SK-N-SH treated with all-trans-retinoic acid at 6 μM for 48 hours (cell line): ENCODE measurements at regions not wholly inside any gene's neighbourhood (a gene's known extent, or its start where the extent isn't known, plus 50 kb on each side); places are given as distances from the start of the nearest gene placed in this dataset.

Source experiments
- ATAC-seq: fragments of 200-7000 bp; cut with Tn5 transposase; 3 replicates; pipeline ENCODE4 v1.9.1; 2020; ENCODE audit warnings: mild to moderate bottlenecking, moderate library complexity
- ARNTL ChIP-seq: fragments of 450-650 bp; formaldehyde crosslinking; IDR thresholded peaks from 2 replicates; pipeline ENCODE4 v1.5.0; 2020; ENCODE audit warnings: low read depth, mild to moderate bottlenecking, moderate library complexity, borderline replicate concordance
- BACH2 ChIP-seq: fragments of 250-450 bp; sonication (Bioruptor Pico); IDR thresholded peaks from 2 replicates; pipeline ENCODE4 v1.9.0; 2021; ENCODE audit warnings: mild to moderate bottlenecking, borderline replicate concordance
- CSDC2 ChIP-seq: fragments of 250-450 bp; sonication (Bioruptor Pico); IDR thresholded peaks from 2 replicates; pipeline ENCODE4 v1.5.0; 2020; ENCODE audit warnings: mild to moderate bottlenecking, moderate library complexity
- ESRRG ChIP-seq: fragments of 250-450 bp; sonication (Bioruptor Pico); IDR thresholded peaks from 2 replicates; pipeline ENCODE4 v1.6.1; 2021; ENCODE audit warnings: mild to moderate bottlenecking
- GLIS3 ChIP-seq: fragments of 250-450 bp; sonication (Bioruptor Pico); IDR thresholded peaks from 2 replicates; pipeline ENCODE4 v1.5.0; 2020; ENCODE audit warnings: mild to moderate bottlenecking, moderate library complexity
- ISL1 ChIP-seq: fragments of 250-450 bp; sonication (Bioruptor Pico); IDR thresholded peaks from 2 replicates; pipeline ENCODE4 v2.1.2; 2022; ENCODE audit warnings: mild to moderate bottlenecking, moderate library complexity
- OSR1 ChIP-seq: fragments of 250-450 bp; sonication (Bioruptor Pico); IDR thresholded peaks from 2 replicates; pipeline ENCODE4 v1.8.0; 2022; ENCODE audit warnings: moderate library complexity, mild to moderate bottlenecking, inconsistent platforms
- PPARA ChIP-seq: fragments of 250-450 bp; sonication (Bioruptor Pico); IDR thresholded peaks from 2 replicates; pipeline ENCODE4 v1.5.0; 2020; ENCODE audit warnings: mild to moderate bottlenecking, borderline replicate concordance
- RARB ChIP-seq: fragments of 250-450 bp; sonication (Bioruptor Pico); IDR thresholded peaks from 2 replicates; pipeline ENCODE4 v1.8.0; 2021; ENCODE audit warnings: mild to moderate bottlenecking, moderate library complexity
- SNAI2 ChIP-seq: fragments of 250-450 bp; sonication (Bioruptor Pico); IDR thresholded peaks from 2 replicates; pipeline ENCODE4 v1.5.0; 2020; ENCODE audit warnings: mild to moderate bottlenecking, moderate library complexity
- TCF4 ChIP-seq: fragments of 250-450 bp; sonication (Bioruptor Pico); IDR thresholded peaks from 2 replicates; pipeline ENCODE4 v1.8.0; 2021; ENCODE audit warnings: mild to moderate bottlenecking, moderate library complexity, borderline replicate concordance
- TOX ChIP-seq: fragments of 250-450 bp; sonication (Bioruptor Pico); IDR thresholded peaks from 2 replicates; pipeline ENCODE4 v1.8.0; 2021; ENCODE audit warnings: mild to moderate bottlenecking, moderate library complexity, borderline replicate concordance
- ZFP3 ChIP-seq: fragments of 250-450 bp; sonication (Bioruptor Pico); IDR thresholded peaks from 2 replicates; pipeline ENCODE4 v1.5.0; 2020; ENCODE audit warnings: mild to moderate bottlenecking, moderate library complexity
- ZFP30 ChIP-seq: fragments of 450-650 bp; formaldehyde crosslinking; IDR thresholded peaks from 2 replicates; pipeline ENCODE4 v1.5.0; 2022; ENCODE audit warnings: mild to moderate bottlenecking, moderate library complexity
- ZNF70 ChIP-seq: fragments of 450-650 bp; formaldehyde crosslinking; IDR thresholded peaks from 2 replicates; pipeline ENCODE4 v1.5.0; 2020; ENCODE audit warnings: mild to moderate bottlenecking, moderate library complexity
- ZNF8 ChIP-seq: fragments of 450-650 bp; formaldehyde crosslinking; IDR thresholded peaks from 2 replicates; pipeline ENCODE4 v1.5.0; 2020; ENCODE audit warnings: mild to moderate bottlenecking, moderate library complexity
- TF ChIP-seq, protein P1 (sequence below): fragments of 250-450 bp; sonication (Bioruptor Pico); IDR thresholded peaks from 2 replicates; pipeline ENCODE4 v1.5.0; 2020; ENCODE audit warnings: mild to moderate bottlenecking, moderate library complexity
- TF ChIP-seq, protein P2 (sequence below): fragments of 250-450 bp; sonication (Bioruptor Pico); IDR thresholded peaks from 2 replicates; pipeline ENCODE4 v1.5.1; 2020; ENCODE audit warnings: low read depth, mild to moderate bottlenecking, moderate library complexity
- TF ChIP-seq, protein P3 (sequence below): fragments of 250-450 bp; sonication (Bioruptor Pico); IDR thresholded peaks from 2 replicates; pipeline ENCODE4 v1.8.0; 2021; ENCODE audit warnings: low read depth, mild to moderate bottlenecking, moderate library complexity, borderline replicate concordance
- TF ChIP-seq, protein P4 (sequence below): fragments of 250-450 bp; sonication (Bioruptor Pico); IDR thresholded peaks from 2 replicates; pipeline ENCODE4 v1.8.0; 2020; ENCODE audit warnings: mild to moderate bottlenecking, moderate library complexity, borderline replicate concordance
- TF ChIP-seq, protein P5 (sequence below): fragments of 250-450 bp; sonication (Bioruptor Pico); IDR thresholded peaks from 2 replicates; pipeline ENCODE4 v1.5.1; 2021; ENCODE audit warnings: mild to moderate bottlenecking, moderate library complexity

DNA sequence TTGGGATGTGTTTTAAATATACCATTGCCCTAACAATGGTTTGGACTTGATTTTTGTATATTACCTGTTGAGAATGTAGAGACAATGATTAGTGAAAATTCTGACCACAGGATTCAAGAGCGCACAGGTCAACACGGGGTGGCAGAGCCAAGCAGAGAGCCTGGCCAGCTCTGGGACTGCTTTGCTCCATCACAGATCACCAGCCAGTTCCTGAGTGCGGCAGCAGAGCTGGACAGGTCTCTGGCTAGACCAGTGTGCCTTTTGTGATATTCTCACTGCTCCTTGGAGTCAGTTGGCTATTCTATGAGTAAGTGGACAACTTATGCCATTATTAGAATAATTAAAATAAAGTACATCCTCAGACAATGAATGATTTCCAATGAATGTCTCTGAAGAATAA lies 351.2 kb upstream of the ATP10A start (continued):
- TF ChIP-seq, protein P1, sequence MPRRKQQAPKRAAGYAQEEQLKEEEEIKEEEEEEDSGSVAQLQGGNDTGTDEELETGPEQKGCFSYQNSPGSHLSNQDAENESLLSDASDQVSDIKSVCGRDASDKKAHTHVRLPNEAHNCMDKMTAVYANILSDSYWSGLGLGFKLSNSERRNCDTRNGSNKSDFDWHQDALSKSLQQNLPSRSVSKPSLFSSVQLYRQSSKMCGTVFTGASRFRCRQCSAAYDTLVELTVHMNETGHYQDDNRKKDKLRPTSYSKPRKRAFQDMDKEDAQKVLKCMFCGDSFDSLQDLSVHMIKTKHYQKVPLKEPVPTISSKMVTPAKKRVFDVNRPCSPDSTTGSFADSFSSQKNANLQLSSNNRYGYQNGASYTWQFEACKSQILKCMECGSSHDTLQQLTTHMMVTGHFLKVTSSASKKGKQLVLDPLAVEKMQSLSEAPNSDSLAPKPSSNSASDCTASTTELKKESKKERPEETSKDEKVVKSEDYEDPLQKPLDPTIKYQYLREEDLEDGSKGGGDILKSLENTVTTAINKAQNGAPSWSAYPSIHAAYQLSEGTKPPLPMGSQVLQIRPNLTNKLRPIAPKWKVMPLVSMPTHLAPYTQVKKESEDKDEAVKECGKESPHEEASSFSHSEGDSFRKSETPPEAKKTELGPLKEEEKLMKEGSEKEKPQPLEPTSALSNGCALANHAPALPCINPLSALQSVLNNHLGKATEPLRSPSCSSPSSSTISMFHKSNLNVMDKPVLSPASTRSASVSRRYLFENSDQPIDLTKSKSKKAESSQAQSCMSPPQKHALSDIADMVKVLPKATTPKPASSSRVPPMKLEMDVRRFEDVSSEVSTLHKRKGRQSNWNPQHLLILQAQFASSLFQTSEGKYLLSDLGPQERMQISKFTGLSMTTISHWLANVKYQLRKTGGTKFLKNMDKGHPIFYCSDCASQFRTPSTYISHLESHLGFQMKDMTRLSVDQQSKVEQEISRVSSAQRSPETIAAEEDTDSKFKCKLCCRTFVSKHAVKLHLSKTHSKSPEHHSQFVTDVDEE: no peak
- TF ChIP-seq ARNTL (no peak), CSDC2 (CRISPR knock-in tag) (no peak), ZNF70 (no peak), PPARA (CRISPR knock-in tag) (no peak), ZFP3 (CRISPR knock-in tag) (no peak), BACH2 (CRISPR knock-in tag) (no peak), RARB (CRISPR knock-in tag) (no peak)
- TF ChIP-seq, protein P2, sequence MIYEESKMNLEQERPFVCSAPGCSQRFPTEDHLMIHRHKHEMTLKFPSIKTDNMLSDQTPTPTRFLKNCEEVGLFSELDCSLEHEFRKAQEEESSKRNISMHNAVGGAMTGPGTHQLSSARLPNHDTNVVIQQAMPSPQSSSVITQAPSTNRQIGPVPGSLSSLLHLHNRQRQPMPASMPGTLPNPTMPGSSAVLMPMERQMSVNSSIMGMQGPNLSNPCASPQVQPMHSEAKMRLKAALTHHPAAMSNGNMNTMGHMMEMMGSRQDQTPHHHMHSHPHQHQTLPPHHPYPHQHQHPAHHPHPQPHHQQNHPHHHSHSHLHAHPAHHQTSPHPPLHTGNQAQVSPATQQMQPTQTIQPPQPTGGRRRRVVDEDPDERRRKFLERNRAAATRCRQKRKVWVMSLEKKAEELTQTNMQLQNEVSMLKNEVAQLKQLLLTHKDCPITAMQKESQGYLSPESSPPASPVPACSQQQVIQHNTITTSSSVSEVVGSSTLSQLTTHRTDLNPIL (CRISPR knock-in tag): no peak
- TF ChIP-seq, protein P3, sequence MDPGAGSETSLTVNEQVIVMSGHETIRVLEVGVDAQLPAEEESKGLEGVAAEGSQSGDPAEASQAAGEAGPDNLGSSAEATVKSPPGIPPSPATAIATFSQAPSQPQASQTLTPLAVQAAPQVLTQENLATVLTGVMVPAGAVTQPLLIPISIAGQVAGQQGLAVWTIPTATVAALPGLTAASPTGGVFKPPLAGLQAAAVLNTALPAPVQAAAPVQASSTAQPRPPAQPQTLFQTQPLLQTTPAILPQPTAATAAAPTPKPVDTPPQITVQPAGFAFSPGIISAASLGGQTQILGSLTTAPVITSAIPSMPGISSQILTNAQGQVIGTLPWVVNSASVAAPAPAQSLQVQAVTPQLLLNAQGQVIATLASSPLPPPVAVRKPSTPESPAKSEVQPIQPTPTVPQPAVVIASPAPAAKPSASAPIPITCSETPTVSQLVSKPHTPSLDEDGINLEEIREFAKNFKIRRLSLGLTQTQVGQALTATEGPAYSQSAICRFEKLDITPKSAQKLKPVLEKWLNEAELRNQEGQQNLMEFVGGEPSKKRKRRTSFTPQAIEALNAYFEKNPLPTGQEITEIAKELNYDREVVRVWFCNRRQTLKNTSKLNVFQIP: no peak

DNA sequence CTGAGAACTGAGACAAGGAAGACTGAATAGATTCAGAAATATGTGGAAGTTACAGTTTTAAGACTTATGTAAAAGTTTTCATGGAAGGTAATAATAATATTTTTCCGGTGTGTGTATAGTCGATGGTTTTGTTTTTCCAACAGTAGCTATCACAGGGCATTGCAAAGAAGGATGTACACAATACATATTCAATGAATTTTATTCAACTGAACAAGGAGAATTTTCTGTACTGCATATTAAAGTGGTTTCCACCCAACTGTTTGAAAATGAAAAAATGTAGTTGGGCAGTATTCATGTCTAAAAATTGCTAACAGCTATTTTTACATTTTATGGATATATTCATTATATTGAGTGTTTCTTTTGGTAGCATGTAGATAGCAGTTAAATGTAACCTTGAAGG lies 350.3 kb upstream of the ATP10A start:
- TF ChIP-seq ESRRG (CRISPR knock-in tag) (no peak), RARB (CRISPR knock-in tag) (no peak), GLIS3 (CRISPR knock-in tag) (no peak), ISL1 (no peak), ZFP30 (CRISPR knock-in tag) (no peak), BACH2 (CRISPR knock-in tag) (no peak), CSDC2 (CRISPR knock-in tag) (no peak), OSR1 (CRISPR knock-in tag) (no peak), TCF4 (CRISPR knock-in tag) (no peak), TOX (CRISPR knock-in tag) (no peak), ZNF8 (CRISPR knock-in tag) (no peak), ZNF70 (no peak)
- TF ChIP-seq, protein P4, sequence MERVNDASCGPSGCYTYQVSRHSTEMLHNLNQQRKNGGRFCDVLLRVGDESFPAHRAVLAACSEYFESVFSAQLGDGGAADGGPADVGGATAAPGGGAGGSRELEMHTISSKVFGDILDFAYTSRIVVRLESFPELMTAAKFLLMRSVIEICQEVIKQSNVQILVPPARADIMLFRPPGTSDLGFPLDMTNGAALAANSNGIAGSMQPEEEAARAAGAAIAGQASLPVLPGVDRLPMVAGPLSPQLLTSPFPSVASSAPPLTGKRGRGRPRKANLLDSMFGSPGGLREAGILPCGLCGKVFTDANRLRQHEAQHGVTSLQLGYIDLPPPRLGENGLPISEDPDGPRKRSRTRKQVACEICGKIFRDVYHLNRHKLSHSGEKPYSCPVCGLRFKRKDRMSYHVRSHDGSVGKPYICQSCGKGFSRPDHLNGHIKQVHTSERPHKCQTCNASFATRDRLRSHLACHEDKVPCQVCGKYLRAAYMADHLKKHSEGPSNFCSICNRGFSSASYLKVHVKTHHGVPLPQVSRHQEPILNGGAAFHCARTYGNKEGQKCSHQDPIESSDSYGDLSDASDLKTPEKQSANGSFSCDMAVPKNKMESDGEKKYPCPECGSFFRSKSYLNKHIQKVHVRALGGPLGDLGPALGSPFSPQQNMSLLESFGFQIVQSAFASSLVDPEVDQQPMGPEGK (CRISPR knock-in tag): no peak
- TF ChIP-seq, protein P3: no peak
- TF ChIP-seq, protein P5, sequence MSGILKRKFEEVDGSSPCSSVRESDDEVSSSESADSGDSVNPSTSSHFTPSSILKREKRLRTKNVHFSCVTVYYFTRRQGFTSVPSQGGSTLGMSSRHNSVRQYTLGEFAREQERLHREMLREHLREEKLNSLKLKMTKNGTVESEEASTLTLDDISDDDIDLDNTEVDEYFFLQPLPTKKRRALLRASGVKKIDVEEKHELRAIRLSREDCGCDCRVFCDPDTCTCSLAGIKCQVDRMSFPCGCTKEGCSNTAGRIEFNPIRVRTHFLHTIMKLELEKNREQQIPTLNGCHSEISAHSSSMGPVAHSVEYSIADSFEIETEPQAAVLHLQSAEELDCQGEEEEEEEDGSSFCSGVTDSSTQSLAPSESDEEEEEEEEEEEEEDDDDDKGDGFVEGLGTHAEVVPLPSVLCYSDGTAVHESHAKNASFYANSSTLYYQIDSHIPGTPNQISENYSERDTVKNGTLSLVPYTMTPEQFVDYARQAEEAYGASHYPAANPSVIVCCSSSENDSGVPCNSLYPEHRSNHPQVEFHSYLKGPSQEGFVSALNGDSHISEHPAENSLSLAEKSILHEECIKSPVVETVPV (CRISPR knock-in tag): no peak
- ATAC-seq: no peak

DNA sequence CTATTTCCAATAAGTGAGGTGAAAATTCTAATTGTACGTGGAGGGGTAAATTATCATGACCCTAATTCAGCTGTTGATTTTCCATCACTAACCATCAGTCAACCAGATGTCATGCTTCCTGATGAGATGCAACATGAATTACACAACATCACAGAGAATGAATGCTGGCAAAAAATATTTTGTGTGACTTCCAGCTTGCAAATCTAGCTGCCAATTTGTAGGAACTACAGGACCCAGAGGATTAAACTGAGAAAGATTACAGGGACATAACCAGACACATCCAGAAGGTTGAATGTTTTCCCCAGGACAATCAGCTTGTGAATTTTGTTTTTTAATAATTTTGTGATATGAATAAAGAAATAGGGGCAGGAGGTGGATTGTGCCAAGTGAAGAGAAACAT lies 349.0 kb upstream of the ATP10A start:
- no peak for ATAC-seq
- no peak for TF ChIP-seq SNAI2
